ENCODE measurements at regions not wholly inside any gene's neighbourhood (a gene's known extent, or its start where the extent isn't known, plus 50 kb on each side); places are given as distances from the start of the nearest gene placed in this dataset.
"Not testable (repeated sequence)": the region's sequence is repeated elsewhere in the genome, so short reads cannot be mapped to it uniquely, and the experiment has no call there.

DNA sequence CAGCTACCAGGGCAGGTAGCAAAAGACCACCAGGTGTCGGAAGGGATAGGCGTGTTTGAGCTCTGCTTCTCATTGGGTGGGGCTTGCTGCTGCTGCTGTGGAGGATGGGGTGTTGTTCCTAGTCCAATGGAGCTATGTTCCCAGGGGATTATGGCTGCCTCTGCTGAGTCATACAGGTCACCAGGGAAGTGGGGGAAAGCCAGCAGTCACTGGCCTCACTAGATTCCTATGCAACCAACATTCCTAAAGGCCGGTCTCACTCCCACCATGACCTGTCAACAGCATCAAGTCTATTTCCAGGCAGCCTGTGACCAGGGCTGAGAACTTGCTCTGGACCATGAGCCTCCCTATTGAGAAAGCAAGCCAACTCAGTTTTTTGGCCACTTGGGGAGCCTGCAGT lies 1160.8 kb downstream of the REEP3 start:
- Histone ChIP-seq H3K27me3 (no peaks in the 10 kb centered on the region), H3K4me3 (no peak overlapping the region), H3K27ac (no peak overlapping the region), H3K36me3 (no peaks in the 10 kb centered on the region), H3K9me3 (peaks cover 0 to 8% of the 10 kb centered on the region in 2 donors), H3K4me1 (no peaks in the 10 kb centered on the region)
- TF ChIP-seq CTCF (IDR thresholded peaks at IDR 0.05) = no peak
- DNase-seq (ENCODE audit: low spot score) = no peak

DNA sequence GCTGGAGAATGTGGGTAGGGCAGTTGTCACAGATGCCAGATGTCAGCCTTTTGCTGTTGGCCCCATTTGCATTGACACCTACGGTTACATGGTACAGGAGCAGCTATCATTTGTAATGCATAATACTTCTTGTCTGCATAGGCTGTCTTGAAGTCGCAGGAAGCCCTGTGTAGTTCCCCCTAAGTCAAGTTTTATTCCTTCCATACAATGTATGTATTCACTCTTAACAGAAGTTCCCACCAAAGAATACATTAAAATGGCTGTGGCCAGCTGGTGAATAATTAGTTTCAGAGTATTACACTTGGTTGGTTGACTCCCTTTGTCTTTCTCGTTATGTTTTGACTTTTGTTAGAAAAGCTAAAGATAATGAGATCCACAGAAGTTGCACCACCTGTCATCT lies 1169.0 kb downstream of the REEP3 start:
- H3K27me3 ChIP-seq = no peaks in the 10 kb centered on the region
- no peaks in the 10 kb centered on the region for H3K36me3 ChIP-seq
- no peak for DNase-seq (ENCODE audit: low spot score)
- H3K4me3 ChIP-seq = no peak overlapping the region
- no peak overlapping the region for H3K27ac ChIP-seq
- H3K9me3 ChIP-seq = no peaks in the 10 kb centered on the region
- H3K4me1 ChIP-seq = no peaks in the 10 kb centered on the region
- no peak for TF ChIP-seq CTCF (IDR thresholded peaks at IDR 0.05)

DNA sequence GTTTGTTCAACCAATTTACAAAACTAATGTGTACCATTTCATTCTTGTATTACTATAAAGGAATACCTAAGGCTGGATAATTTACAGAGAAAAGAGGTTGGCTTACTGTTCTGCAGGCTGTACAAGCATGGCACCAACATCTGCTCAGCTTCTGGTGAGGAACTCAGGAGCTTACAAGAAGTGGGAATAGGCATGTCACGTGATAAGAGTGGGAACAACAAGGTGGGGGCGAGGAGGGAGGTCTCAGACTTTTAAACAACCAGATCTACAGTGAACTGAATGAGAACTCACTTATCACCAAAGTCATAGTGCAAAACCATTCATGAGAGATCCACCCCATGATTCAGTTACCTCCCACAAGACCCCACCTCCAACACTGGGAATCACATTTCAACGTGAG lies 1178.0 kb downstream of the REEP3 start:
- Histone ChIP-seq H3K27ac (no peak overlapping the region), H3K27me3 (no peaks in the 10 kb centered on the region), H3K36me3 (no peaks in the 10 kb centered on the region), H3K4me3 (no peak overlapping the region), H3K9me3 (no peaks in the 10 kb centered on the region), H3K4me1 (no peaks in the 10 kb centered on the region)
- DNase-seq (ENCODE audit: low spot score) = no peak
- no peak for TF ChIP-seq CTCF (IDR thresholded peaks at IDR 0.05)

GRCh38 chr10:64702086-64702485 lies 1180.9 kb downstream of the REEP3 start:
- DNase-seq (ENCODE audit: low spot score); H3K36me3 ChIP-seq; H3K4me3 ChIP-seq; H3K4me1 ChIP-seq; H3K27me3 ChIP-seq; H3K27ac ChIP-seq; H3K9me3 ChIP-seq: not testable (repeated sequence)

DNA sequence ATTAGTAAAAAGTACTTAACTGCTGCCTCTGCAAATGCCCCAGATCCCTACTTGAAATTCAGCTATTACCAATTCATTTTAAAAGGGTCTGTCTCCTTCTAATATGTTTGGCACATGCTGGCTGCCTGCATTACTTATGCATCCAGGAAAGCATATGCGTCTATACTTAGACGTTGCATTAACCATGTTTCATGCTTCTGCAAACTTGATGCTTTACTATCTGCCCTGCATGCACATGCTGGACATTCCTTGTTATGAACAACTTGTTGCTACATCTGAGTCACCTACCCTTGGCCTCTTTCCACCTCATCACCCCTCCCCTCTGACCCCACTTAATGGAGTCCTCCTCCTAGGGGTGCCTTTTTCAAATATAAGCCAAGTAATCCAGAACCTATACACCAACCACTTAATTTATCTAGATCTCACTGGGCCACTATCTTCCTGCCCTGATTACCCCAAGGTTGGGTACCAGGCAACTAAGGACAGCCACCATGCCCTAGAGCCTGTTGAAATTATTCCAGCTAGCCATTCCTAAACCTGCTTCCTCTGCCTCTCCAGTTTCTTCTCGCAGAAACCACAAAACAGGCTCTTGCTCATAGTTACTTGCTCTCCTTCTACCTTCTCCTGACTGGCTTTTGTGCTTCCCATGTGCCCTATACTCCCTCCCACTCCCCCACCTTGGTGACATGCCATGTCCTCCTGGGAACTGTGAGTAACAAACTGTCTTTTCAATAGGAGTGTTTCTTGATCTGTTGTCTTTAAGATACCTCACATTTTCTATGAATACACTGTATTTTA lies 1187.9 kb downstream of the REEP3 start:
- H3K36me3 ChIP-seq = no peaks in the 10 kb centered on the region
- no peaks in the 10 kb centered on the region for H3K27me3 ChIP-seq
- TF ChIP-seq CTCF (IDR thresholded peaks at IDR 0.05) = no peak
- no peak for DNase-seq (ENCODE audit: low spot score)
- no peaks in the 10 kb centered on the region for H3K9me3 ChIP-seq
- H3K4me3 ChIP-seq = no peak overlapping the region
- H3K27ac ChIP-seq = no peak overlapping the region
- no peaks in the 10 kb centered on the region for H3K4me1 ChIP-seq

- no peak for TF ChIP-seq CTCF (IDR thresholded peaks at IDR 0.05)
- Histone ChIP-seq H3K4me3 (no peak overlapping the region), H3K27ac (no peak overlapping the region), H3K36me3 (no peaks in the 10 kb centered on the region), H3K4me1 (no peaks in the 10 kb centered on the region), H3K9me3 (no peaks in the 10 kb centered on the region), H3K27me3 (no peaks in the 10 kb centered on the region)
- no peak for DNase-seq (ENCODE audit: low spot score)
These were observed 1205.3 kb downstream of the REEP3 start for GRCh38 chr10:64726466-64726865.
